ENCODE measurements at regions not wholly inside any gene's neighbourhood (a gene's known extent, or its start where the extent isn't known, plus 50 kb on each side); places are given as distances from the start of the nearest gene placed in this dataset.
"Not testable (repeated sequence)": the region's sequence is repeated elsewhere in the genome, so short reads cannot be mapped to it uniquely, and the experiment has no call there.

DNA sequence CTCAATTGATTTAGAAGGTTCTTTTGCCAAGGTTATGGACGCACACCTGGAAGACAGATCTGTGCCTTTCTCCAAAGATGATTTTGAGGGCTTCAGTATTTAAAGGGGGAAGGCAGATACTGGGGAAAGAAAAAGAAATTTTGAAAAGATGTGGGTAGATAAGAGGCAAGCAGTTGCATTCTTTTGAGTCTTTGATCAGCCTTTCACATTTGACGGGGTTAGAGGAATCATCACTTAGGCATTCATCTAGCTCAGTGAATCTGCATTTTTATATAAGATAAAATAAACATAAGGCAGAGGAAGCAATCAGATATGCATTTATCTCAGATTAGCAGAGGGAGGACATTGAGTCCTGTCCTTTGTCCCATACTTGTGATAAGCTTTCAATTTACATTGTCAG, 243.4 kb upstream of the RAI14 start:
- TF ChIP-seq ZNF331 (CRISPR knock-in tag; IDR thresholded peaks at IDR 0.05; ENCODE audit: low read depth): no peak
- TF ChIP-seq, protein P1, sequence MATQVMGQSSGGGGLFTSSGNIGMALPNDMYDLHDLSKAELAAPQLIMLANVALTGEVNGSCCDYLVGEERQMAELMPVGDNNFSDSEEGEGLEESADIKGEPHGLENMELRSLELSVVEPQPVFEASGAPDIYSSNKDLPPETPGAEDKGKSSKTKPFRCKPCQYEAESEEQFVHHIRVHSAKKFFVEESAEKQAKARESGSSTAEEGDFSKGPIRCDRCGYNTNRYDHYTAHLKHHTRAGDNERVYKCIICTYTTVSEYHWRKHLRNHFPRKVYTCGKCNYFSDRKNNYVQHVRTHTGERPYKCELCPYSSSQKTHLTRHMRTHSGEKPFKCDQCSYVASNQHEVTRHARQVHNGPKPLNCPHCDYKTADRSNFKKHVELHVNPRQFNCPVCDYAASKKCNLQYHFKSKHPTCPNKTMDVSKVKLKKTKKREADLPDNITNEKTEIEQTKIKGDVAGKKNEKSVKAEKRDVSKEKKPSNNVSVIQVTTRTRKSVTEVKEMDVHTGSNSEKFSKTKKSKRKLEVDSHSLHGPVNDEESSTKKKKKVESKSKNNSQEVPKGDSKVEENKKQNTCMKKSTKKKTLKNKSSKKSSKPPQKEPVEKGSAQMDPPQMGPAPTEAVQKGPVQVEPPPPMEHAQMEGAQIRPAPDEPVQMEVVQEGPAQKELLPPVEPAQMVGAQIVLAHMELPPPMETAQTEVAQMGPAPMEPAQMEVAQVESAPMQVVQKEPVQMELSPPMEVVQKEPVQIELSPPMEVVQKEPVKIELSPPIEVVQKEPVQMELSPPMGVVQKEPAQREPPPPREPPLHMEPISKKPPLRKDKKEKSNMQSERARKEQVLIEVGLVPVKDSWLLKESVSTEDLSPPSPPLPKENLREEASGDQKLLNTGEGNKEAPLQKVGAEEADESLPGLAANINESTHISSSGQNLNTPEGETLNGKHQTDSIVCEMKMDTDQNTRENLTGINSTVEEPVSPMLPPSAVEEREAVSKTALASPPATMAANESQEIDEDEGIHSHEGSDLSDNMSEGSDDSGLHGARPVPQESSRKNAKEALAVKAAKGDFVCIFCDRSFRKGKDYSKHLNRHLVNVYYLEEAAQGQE (IDR thresholded peaks at IDR 0.05; ENCODE audit: unreplicated experiment): no peak
- H3K4me3 ChIP-seq: peak overlapping the region; percentile 0
- no peaks in the 10 kb centered on the region for H3K79me2 ChIP-seq (replicated peaks; ENCODE audit: insufficient read depth)
- Mint-ChIP-seq H3K36me3 (ENCODE audit: low read depth) (peaks cover 35% of the 10 kb centered on the region), H3K4me3 (peak overlapping the region; percentile 10; the same call in 1 of the 3 replicates), H3K27me3 (ENCODE audit: insufficient read depth, low read depth, poor library complexity) (peaks cover 7% of the 10 kb centered on the region), H3K27ac (peak overlapping the region; percentile 95), H3K4me1 (peaks cover 64% of the 10 kb centered on the region), H3K9me3 (peaks cover 37% of the 10 kb centered on the region)
- peaks cover 7% of the 10 kb centered on the region; the same call in 1 of the 2 replicates for H3F3A ChIP-seq (replicated peaks; ENCODE audit: low read depth)
- peaks cover 42% of the 10 kb centered on the region for H3K4me1 ChIP-seq (ENCODE audit: insufficient read depth)
- DNase-seq (ENCODE audit: low spot score) (peak; percentile 12), ATAC-seq (no peak)
- H3K27me3 ChIP-seq (ENCODE audit: insufficient read depth): no peaks in the 10 kb centered on the region
- 0 out of 2 replicates have a peak, but pooled peaks cover 1% of the 10 kb centered on the region for H3K36me3 ChIP-seq (ENCODE audit: insufficient read depth)
- peak overlapping the region; percentile 45 for H3K4me2 ChIP-seq
- peaks cover 8% of the 10 kb centered on the region; the same call in 1 of the 2 replicates for H3K9me2 ChIP-seq (ENCODE audit: insufficient read depth)
- peak overlapping the region; percentile 99 for H3K27ac ChIP-seq (ENCODE audit: low read depth)
- H4K20me1 ChIP-seq (replicated peaks; ENCODE audit: insufficient read depth): no peaks in the 10 kb centered on the region
- no peak overlapping the region for H2AFZ ChIP-seq

- Histone ChIP-seq H3K4me1 (ENCODE audit: insufficient read depth) (peaks cover 42% of the 10 kb centered on the region), H3F3A (replicated peaks; ENCODE audit: low read depth) (no peaks in the 10 kb centered on the region; the same call in 1 of the 2 replicates), H3K27ac (ENCODE audit: low read depth) (peak overlapping the region; percentile 96), H3K4me3 (no peak overlapping the region), H3K4me2 (peak overlapping the region; percentile 17), H3K79me2 (replicated peaks; ENCODE audit: insufficient read depth) (no peaks in the 10 kb centered on the region), H3K27me3 (ENCODE audit: insufficient read depth) (no peaks in the 10 kb centered on the region), H4K20me1 (replicated peaks; ENCODE audit: insufficient read depth) (no peaks in the 10 kb centered on the region), H3K9me2 (ENCODE audit: insufficient read depth) (no peaks in the 10 kb centered on the region), H2AFZ (no peak overlapping the region), H3K36me3 (ENCODE audit: insufficient read depth) (peaks cover 18% of the 10 kb centered on the region)
- Mint-ChIP-seq H3K9me3 (peaks cover 41% of the 10 kb centered on the region), H3K4me3 (peak overlapping the region; percentile 27; the same call in 1 of the 3 replicates), H3K4me1 (peaks cover 52% of the 10 kb centered on the region), H3K27ac (peak overlapping the region; percentile 93), H3K27me3 (ENCODE audit: insufficient read depth, low read depth, poor library complexity) (peaks cover 5% of the 10 kb centered on the region), H3K36me3 (ENCODE audit: low read depth) (peaks cover 36% of the 10 kb centered on the region)
- ATAC-seq (peak; percentile 5), DNase-seq (ENCODE audit: low spot score) (peak; percentile 15)
- TF ChIP-seq EZH2phosphoT487 (IDR thresholded peaks at IDR 0.05; ENCODE audit: unreplicated experiment) (no peak), NANOG (IDR thresholded peaks at IDR 0.05; ENCODE audit: borderline replicate concordance) (0 out of 2 replicates have a peak, but pooled peaks have one; percentile 56)
Observed at GRCh38 chr5:34415559-34416198, 240.4 kb upstream of the RAI14 start.

DNA sequence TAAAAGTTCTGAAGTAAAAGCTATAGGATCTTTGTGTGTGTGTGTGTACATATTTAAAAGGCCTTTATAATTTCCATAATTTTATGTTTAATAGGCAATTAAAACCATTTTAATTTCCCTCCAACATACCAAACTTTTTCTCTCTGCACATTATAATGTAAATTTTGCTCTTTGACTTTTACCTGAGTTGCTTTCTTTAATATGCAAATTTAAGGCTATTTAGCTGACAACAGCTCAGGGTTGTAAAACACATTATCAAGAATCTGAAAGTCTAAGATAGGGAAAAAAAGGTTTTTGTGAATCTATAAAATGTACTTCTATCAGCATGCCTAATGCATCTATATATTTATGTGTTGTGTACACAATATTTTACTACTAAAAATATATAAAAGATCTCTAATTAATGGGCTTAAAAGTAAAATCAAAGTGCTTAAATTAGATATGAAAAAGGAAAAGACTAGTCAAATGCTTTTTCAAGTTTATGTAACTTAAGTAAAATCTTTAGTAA, 239.6 kb upstream of the RAI14 start:
- no peaks in the 10 kb centered on the region for H3K79me2 ChIP-seq (replicated peaks; ENCODE audit: insufficient read depth)
- H2AFZ ChIP-seq: no peak overlapping the region
- no peak overlapping the region for H3K4me3 ChIP-seq
- H3K36me3 Mint-ChIP-seq (ENCODE audit: low read depth): peaks cover 42% of the 10 kb centered on the region
- H3F3A ChIP-seq (replicated peaks; ENCODE audit: low read depth): no peaks in the 10 kb centered on the region; the same call in 1 of the 2 replicates
- no peak overlapping the region for H3K4me3 Mint-ChIP-seq
- H3K27ac Mint-ChIP-seq: peak overlapping the region; percentile 93
- DNase-seq (ENCODE audit: low spot score) (peak; percentile 57), ATAC-seq (no peak; the same call in 2 of the 3 replicates)
- H3K4me1 Mint-ChIP-seq: peaks cover 43% of the 10 kb centered on the region
- no peak for TF ChIP-seq EZH2 (IDR thresholded peaks at IDR 0.05; ENCODE audit: low read depth, unreplicated experiment)
- TF ChIP-seq, protein P2, sequence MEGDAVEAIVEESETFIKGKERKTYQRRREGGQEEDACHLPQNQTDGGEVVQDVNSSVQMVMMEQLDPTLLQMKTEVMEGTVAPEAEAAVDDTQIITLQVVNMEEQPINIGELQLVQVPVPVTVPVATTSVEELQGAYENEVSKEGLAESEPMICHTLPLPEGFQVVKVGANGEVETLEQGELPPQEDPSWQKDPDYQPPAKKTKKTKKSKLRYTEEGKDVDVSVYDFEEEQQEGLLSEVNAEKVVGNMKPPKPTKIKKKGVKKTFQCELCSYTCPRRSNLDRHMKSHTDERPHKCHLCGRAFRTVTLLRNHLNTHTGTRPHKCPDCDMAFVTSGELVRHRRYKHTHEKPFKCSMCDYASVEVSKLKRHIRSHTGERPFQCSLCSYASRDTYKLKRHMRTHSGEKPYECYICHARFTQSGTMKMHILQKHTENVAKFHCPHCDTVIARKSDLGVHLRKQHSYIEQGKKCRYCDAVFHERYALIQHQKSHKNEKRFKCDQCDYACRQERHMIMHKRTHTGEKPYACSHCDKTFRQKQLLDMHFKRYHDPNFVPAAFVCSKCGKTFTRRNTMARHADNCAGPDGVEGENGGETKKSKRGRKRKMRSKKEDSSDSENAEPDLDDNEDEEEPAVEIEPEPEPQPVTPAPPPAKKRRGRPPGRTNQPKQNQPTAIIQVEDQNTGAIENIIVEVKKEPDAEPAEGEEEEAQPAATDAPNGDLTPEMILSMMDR (conservative IDR thresholded peaks at IDR 0.05; ENCODE audit: low read depth in 2 of 2): no peak
- TF ChIP-seq CREB1 (CRISPR knock-in tag; IDR thresholded peaks at IDR 0.05; ENCODE audit: low read depth): no peak
- no peak for TF ChIP-seq STAT1 (IDR thresholded peaks at IDR 0.05; ENCODE audit: unreplicated experiment)
- TF ChIP-seq ZNF331 (CRISPR knock-in tag; IDR thresholded peaks at IDR 0.05; ENCODE audit: low read depth): no peak
- TF ChIP-seq NANOG (IDR thresholded peaks at IDR 0.05; ENCODE audit: borderline replicate concordance): peak; percentile 87
- H3K36me3 ChIP-seq (ENCODE audit: insufficient read depth): peaks cover 18% of the 10 kb centered on the region
- peak overlapping the region; percentile 96 for H3K27ac ChIP-seq (ENCODE audit: low read depth)
- peaks cover 6% of the 10 kb centered on the region for H3K27me3 Mint-ChIP-seq (ENCODE audit: insufficient read depth, low read depth, poor library complexity)
- no peaks in the 10 kb centered on the region for H4K20me1 ChIP-seq (replicated peaks; ENCODE audit: insufficient read depth)
- peaks cover 42% of the 10 kb centered on the region for H3K4me1 ChIP-seq (ENCODE audit: insufficient read depth)
- H3K9me3 Mint-ChIP-seq: peaks cover 44% of the 10 kb centered on the region
- H3K27me3 ChIP-seq (ENCODE audit: insufficient read depth): no peaks in the 10 kb centered on the region
- peak overlapping the region; percentile 17 for H3K4me2 ChIP-seq
- no peaks in the 10 kb centered on the region for H3K9me2 ChIP-seq (ENCODE audit: insufficient read depth)

DNA sequence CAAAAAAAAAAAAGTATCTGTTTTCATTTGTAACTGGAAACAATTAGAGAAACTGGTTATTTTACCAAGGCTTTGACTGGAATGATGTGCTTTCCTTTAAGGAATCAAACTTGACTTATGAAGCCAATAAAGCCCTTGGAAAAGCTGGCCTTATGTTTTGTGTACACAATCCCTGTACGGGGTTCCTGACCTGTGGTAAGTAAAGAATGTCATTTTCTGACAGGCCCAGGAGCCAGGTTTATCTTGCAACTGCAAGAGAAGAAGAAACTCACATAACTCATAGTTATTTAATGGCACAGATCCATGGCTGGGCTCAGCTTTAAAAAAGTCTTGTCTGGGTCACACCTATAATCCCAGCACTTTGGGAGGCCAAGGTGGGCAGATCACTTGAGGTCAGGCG, 235.9 kb upstream of the RAI14 start:
- H3K4me1 ChIP-seq (ENCODE audit: insufficient read depth): peaks cover 16% of the 10 kb centered on the region
- H3K9me2 ChIP-seq (ENCODE audit: insufficient read depth); H3K27me3 Mint-ChIP-seq (ENCODE audit: insufficient read depth, low read depth, poor library complexity); H3K4me3 Mint-ChIP-seq; H3K27ac Mint-ChIP-seq; H3K4me2 ChIP-seq; H3K27ac ChIP-seq (ENCODE audit: low read depth); H4K20me1 ChIP-seq (replicated peaks; ENCODE audit: insufficient read depth); H3K27me3 ChIP-seq (ENCODE audit: insufficient read depth); DNase-seq (ENCODE audit: low spot score); H2AFZ ChIP-seq; H3K4me3 ChIP-seq; H3F3A ChIP-seq (replicated peaks; ENCODE audit: low read depth); H3K79me2 ChIP-seq (replicated peaks; ENCODE audit: insufficient read depth); ATAC-seq: not testable (repeated sequence)
- peaks cover 65% of the 10 kb centered on the region for H3K36me3 Mint-ChIP-seq (ENCODE audit: low read depth)
- peaks cover 17% of the 10 kb centered on the region for H3K4me1 Mint-ChIP-seq
- peaks cover 29% of the 10 kb centered on the region for H3K36me3 ChIP-seq (ENCODE audit: insufficient read depth)
- H3K9me3 Mint-ChIP-seq: peaks cover 71% of the 10 kb centered on the region

Measured in GM23338 (cell line).